HepG2 (cell line): ENCODE measurements at regions not wholly inside any gene's neighbourhood (a gene's known extent, or its start where the extent isn't known, plus 50 kb on each side); places are given as distances from the start of the nearest gene placed in this dataset.

Experiments used
- ATAC-seq: fragments of 200-7000 bp; cut with Tn5 transposase; 3 replicates; pipeline ENCODE4 v1.9.1; 2020; ENCODE audit warnings: mild to moderate bottlenecking, moderate library complexity
- BruUV-seq: library from RNA; stranded (reverse); fragments of 400-500 nt; replicated peaks from 2 replicates; lab custom pipeline; 2021; lab: Mats Ljungman, UMichigan
- CTCF ChIA-PET: fragments of 300-600 bp; formaldehyde crosslinking; extraction: SDS; loops from one replicate; lab custom pipeline; 2021; ENCODE audit warnings: low total read pairs, inconsistent platforms, low intra/inter-chr PET ratio; lab: Yijun Ruan, JAX
- POLR2A ChIA-PET: fragments of 350-600 bp; sonication (Branson Sonifier 250); formaldehyde crosslinking; loops from one replicate; lab custom pipeline; 2020; ENCODE audit warnings: antibody characterized with exemption, inconsistent platforms; lab: Yijun Ruan, JAX
- DNase-seq: peaks from one replicate; pipeline ENCODE4 v3.0.0-alpha.2; 2015; ENCODE audit warnings: low spot score
- FAIRE-seq: peaks from 3 replicates; lab custom pipeline; 2011; peaks lifted over from hg19 to GRCh38; lab: Jason Lieb, UNC
- H2AFZ ChIP-seq: one replicate; pipeline ENCODE4 v1.6.1; 2011; ENCODE audit warnings: low read length, inconsistent platforms
- H3K27ac ChIP-seq: fragments of 300-600 bp; 3 replicates; pipeline ENCODE4 v1.8.0; 2011; ENCODE audit warnings: mixed run types, mild to moderate bottlenecking, mixed read lengths, low read length, inconsistent platforms; ENCODE audit not compliant: insufficient read depth; ENCODE audit errors: extremely low read length
- H3K27me3 ChIP-seq, 2 experiments: fragments of 200-600 bp in 1 of 2; 2 replicates in 1 of 2; 3 replicates in 1 of 2; pipeline versions ENCODE4 v1.6.0 to v1.8.0; 2011; ENCODE audit warnings: low read length in 2 of 2, mild to moderate bottlenecking in 2 of 2, moderate library complexity in 2 of 2, inconsistent platforms in 1 of 2; ENCODE audit not compliant: insufficient read depth in 2 of 2, control insufficient read depth in 1 of 2
- H3K36me3 ChIP-seq, 2 experiments: fragments of 200-600 bp in 1 of 2; replicated peaks in 1 of 2; 2 replicates in 1 of 2; 3 replicates in 1 of 2; pipeline versions ENCODE4 v1.5.1 to v1.8.0; 2011; ENCODE audit warnings: low read length in 2 of 2, inconsistent platforms in 1 of 2; ENCODE audit not compliant: insufficient read depth in 2 of 2, control insufficient read depth in 1 of 2
- H3K4me1 ChIP-seq: 2 replicates; pipeline ENCODE4 v1.5.1; 2012; ENCODE audit warnings: low read length, inconsistent platforms; ENCODE audit not compliant: insufficient read depth
- H3K4me2 ChIP-seq: 2 replicates; pipeline ENCODE4 v1.6.0; 2011; ENCODE audit warnings: low read depth, low read length, inconsistent platforms
- H3K4me3 ChIP-seq, 3 experiments: fragments of 200-600 bp in 1 of 3; sonication (generic), shearing (Covaris generic) in 1 of 3; replicated peaks in 1 of 3; 2 replicates each; pipeline ENCODE4 v1.5.1; 2011 to 2016; ENCODE audit warnings: low read length in 3 of 3, inconsistent platforms in 2 of 3, low read depth in 2 of 3, mild to moderate bottlenecking in 2 of 3, control low read depth in 1 of 3, mixed read lengths in 1 of 3; ENCODE audit not compliant: insufficient read depth in 1 of 3
- H3K79me2 ChIP-seq: one replicate; pipeline ENCODE4 v1.6.1; 2011; ENCODE audit warnings: low read length, inconsistent platforms; ENCODE audit not compliant: insufficient read depth
- H3K9ac ChIP-seq: 2 replicates; pipeline ENCODE4 v1.6.0; 2011; ENCODE audit warnings: mild to moderate bottlenecking, low read depth, low read length, inconsistent platforms; ENCODE audit not compliant: insufficient read depth
- H3K9me3 ChIP-seq: 2 replicates; pipeline ENCODE4 v1.5.1; 2012; ENCODE audit warnings: mild to moderate bottlenecking, low read length
- H4K20me1 ChIP-seq: 2 replicates; pipeline ENCODE4 v1.6.0; 2011; ENCODE audit warnings: inconsistent platforms, mild to moderate bottlenecking, low read length, moderate library complexity; ENCODE audit not compliant: insufficient read depth
- ARNT ChIP-seq: fragments of 450-650 bp; IDR thresholded peaks from 2 replicates; pipeline ENCODE4 v1.6.1; 2017
- HOXA7 ChIP-seq: sonication (generic); formaldehyde crosslinking; IDR thresholded peaks from 2 replicates; pipeline ENCODE4 v1.8.1; 2022; ENCODE audit warnings: mild to moderate bottlenecking, missing genetic modification reagents, moderate library complexity
- MAFF ChIP-seq: IDR thresholded peaks from 2 replicates; pipeline ENCODE4 v1.6.1; 2011; ENCODE audit warnings: low read depth, low read length, improper control_type of control experiment
- MAFK ChIP-seq, 2 experiments: IDR thresholded peaks in 1 of 2; conservative IDR thresholded peaks in 1 of 2; 2 replicates each; pipeline ENCODE4 v1.6.1; 2011; ENCODE audit warnings: improper control_type of control experiment in 2 of 2, low read length in 2 of 2
- NCOA1 ChIP-seq: sonication (generic); formaldehyde crosslinking; IDR thresholded peaks from 2 replicates; pipeline ENCODE4 v1.9.0; 2021; ENCODE audit warnings: missing genetic modification reagents
- THYN1 ChIP-seq: sonication (generic); formaldehyde crosslinking; IDR thresholded peaks from 2 replicates; pipeline ENCODE4 v1.8.1; 2023; ENCODE audit warnings: low read depth, mild to moderate bottlenecking, moderate library complexity, missing genetic modification reagents, borderline replicate concordance
- TOE1 ChIP-seq: sonication (generic); formaldehyde crosslinking; IDR thresholded peaks from 2 replicates; pipeline ENCODE4 v1.4.0; 2020; ENCODE audit warnings: mild to moderate bottlenecking, missing genetic modification reagents
- ZBTB42 ChIP-seq: sonication (generic); formaldehyde crosslinking; IDR thresholded peaks from 2 replicates; pipeline ENCODE4 v1.5.0; 2020; ENCODE audit warnings: mild to moderate bottlenecking, missing genetic modification reagents
- ZBTB44 ChIP-seq: sonication (generic); formaldehyde crosslinking; IDR thresholded peaks from 2 replicates; pipeline ENCODE4 v1.4.0; 2020; ENCODE audit warnings: missing genetic modification reagents
- ZNF12 ChIP-seq: sonication (generic); formaldehyde crosslinking; IDR thresholded peaks from 2 replicates; pipeline ENCODE4 v1.5.0; 2020; ENCODE audit warnings: missing genetic modification reagents
- ZNF263 ChIP-seq: sonication (generic); formaldehyde crosslinking; IDR thresholded peaks from 2 replicates; pipeline ENCODE4 v1.4.0; 2020; ENCODE audit warnings: missing genetic modification reagents
- ZNF335 ChIP-seq: sonication (generic); formaldehyde crosslinking; IDR thresholded peaks from 2 replicates; pipeline ENCODE4 v1.4.0; 2020; ENCODE audit warnings: missing genetic modification reagents
- ZNF354B ChIP-seq: sonication (generic); formaldehyde crosslinking; IDR thresholded peaks from 2 replicates; pipeline ENCODE4 v1.8.0; 2022; ENCODE audit warnings: mild to moderate bottlenecking, missing genetic modification reagents
- ZNF432 ChIP-seq: sonication (generic); formaldehyde crosslinking; IDR thresholded peaks from 2 replicates; pipeline ENCODE4 v1.5.0; 2020; ENCODE audit warnings: missing genetic modification reagents, mild to moderate bottlenecking, borderline replicate concordance
- ZNF451 ChIP-seq: sonication (generic); formaldehyde crosslinking; IDR thresholded peaks from 2 replicates; pipeline ENCODE4 v1.5.0; 2020; ENCODE audit warnings: mild to moderate bottlenecking, missing genetic modification reagents
- ZNF552 ChIP-seq: sonication (generic); formaldehyde crosslinking; IDR thresholded peaks from 2 replicates; pipeline ENCODE4 v1.9.0; 2022; ENCODE audit warnings: missing genetic modification reagents, mild to moderate bottlenecking, borderline replicate concordance
- ZNF670 ChIP-seq: sonication (generic); formaldehyde crosslinking; IDR thresholded peaks from 2 replicates; pipeline ENCODE4 v1.8.0; 2022; ENCODE audit warnings: mild to moderate bottlenecking, missing genetic modification reagents, borderline replicate concordance
- WGBS: methylation state at CpG from one replicate; pipeline ENCODE4 v1.1.6; 2017; ENCODE audit warnings: low lambda C conversion rate; 5-methylcytosine and 5-hydroxymethylcytosine counted together
- in situ Hi-C: cut with HindIII; loops from 2 replicates; pipeline ENCODE4 v1.10.0; 2017; ENCODE audit warnings: low pct_unique_long_range_greater_than_20kb; ENCODE audit not compliant: extremely low pct_ligation_motif_present
- intact Hi-C: fragments of 100-400 bp; cut with micrococcal nuclease; formaldehyde crosslinking; loops from one replicate; pipeline ENCODE4 v1.10.0; 2022; ENCODE audit not compliant: unreplicated experiment

- TF ChIP-seq ZNF335 (no peak), THYN1 (CRISPR knock-in tag) (no peak), ZBTB42 (no peak), TOE1 (no peak)
These were observed 86.5 kb upstream of the SLC22A11 start (continued) for GRCh38 chr11:64469288-64469687.

- TF ChIP-seq ZBTB44, result no peak
- no peak for TF ChIP-seq ZNF354B (CRISPR knock-in tag)
- TF ChIP-seq ZNF12 (CRISPR knock-in tag), result peak; percentile 80
- TF ChIP-seq ZNF432 (CRISPR knock-in tag), result no peak
- no peak for TF ChIP-seq ZNF670 (CRISPR knock-in tag)
- TF ChIP-seq MAFK (conservative IDR thresholded peaks at IDR 0.05 in 1 of 2, IDR thresholded peaks at IDR 0.05 in 1 of 2; ENCODE audit: low read length in 2 of 2), result peak; percentile 61 to 80; a peak in 3 of 4 replicates
- TF ChIP-seq MAFF, result peak; percentile 55; the same call in 1 of the 2 replicates
- no peak for TF ChIP-seq ZNF552
- no peak for TF ChIP-seq HOXA7 (CRISPR knock-in tag)
- TF ChIP-seq NCOA1 (CRISPR knock-in tag), result no peak
- TF ChIP-seq ARNT, result no peak
- no peak for TF ChIP-seq ZNF451 (CRISPR knock-in tag)
- no peak for TF ChIP-seq ZNF263
- Histone ChIP-seq H3K9ac (no peak overlapping the region), H3K4me3 (no peak overlapping the region), H3K4me2 (no peak overlapping the region), H2AFZ (no peak overlapping the region), H3K4me1 (no peaks in the 10 kb centered on the region), H4K20me1 (no peaks in the 10 kb centered on the region), H3K36me3 (no peaks in the 10 kb centered on the region), H3K27ac (no peak overlapping the region), H3K9me3 (no peaks in the 10 kb centered on the region), H3K79me2 (no peaks in the 10 kb centered on the region), H3K27me3 (peaks cover 9 to 43% of the 10 kb centered on the region in 2 experiments; a peak in 4 of 5 replicates)
- DNase-seq (no peak), ATAC-seq (no peak), FAIRE-seq (no peak)
- ChIA-PET CTCF (no interaction called here), POLR2A (no interaction called here)
- intact Hi-C loops (no loop called here), in situ Hi-C loops (no loop called here)
- BruUV-seq, result no TSS peak
- 20% methylated on average over 10 of the region's 10 CpGs for WGBS
These were observed 82.9 kb upstream of the SLC22A11 start for GRCh38 chr11:64472593-64473455.
